ENCODE measurements at regions not wholly inside any gene's neighbourhood (a gene's known extent, or its start where the extent isn't known, plus 50 kb on each side); places are given as distances from the start of the nearest gene placed in this dataset.

DNA sequence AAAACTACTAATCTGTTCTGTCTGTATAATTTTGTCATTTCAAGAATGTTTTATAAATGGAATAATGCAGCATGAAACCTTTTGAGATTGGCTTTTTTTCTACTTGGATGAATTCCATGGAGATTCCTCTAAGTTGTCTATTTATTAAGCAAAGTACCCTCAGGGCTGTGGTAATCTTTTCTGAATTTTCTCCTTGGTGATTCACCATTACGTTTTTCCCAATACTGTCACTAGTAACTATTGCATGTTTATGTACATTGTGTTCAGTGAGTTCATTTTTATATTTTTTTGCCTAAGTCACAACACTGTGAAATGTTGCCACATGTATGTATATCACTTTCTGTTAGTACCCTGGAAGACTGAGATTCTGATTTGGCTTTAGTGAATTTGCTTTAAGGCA, 177.0 kb upstream of the GRIN3A start:
- no peak for TF ChIP-seq POLR2A (IDR thresholded peaks at IDR 0.05)
- no peak for TF ChIP-seq POLR2AphosphoS5 (IDR thresholded peaks at IDR 0.05)
- TF ChIP-seq, protein P1, sequence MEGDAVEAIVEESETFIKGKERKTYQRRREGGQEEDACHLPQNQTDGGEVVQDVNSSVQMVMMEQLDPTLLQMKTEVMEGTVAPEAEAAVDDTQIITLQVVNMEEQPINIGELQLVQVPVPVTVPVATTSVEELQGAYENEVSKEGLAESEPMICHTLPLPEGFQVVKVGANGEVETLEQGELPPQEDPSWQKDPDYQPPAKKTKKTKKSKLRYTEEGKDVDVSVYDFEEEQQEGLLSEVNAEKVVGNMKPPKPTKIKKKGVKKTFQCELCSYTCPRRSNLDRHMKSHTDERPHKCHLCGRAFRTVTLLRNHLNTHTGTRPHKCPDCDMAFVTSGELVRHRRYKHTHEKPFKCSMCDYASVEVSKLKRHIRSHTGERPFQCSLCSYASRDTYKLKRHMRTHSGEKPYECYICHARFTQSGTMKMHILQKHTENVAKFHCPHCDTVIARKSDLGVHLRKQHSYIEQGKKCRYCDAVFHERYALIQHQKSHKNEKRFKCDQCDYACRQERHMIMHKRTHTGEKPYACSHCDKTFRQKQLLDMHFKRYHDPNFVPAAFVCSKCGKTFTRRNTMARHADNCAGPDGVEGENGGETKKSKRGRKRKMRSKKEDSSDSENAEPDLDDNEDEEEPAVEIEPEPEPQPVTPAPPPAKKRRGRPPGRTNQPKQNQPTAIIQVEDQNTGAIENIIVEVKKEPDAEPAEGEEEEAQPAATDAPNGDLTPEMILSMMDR (IDR thresholded peaks at IDR 0.05): no peak
